ENCODE measurements at regions not wholly inside any gene's neighbourhood (a gene's known extent, or its start where the extent isn't known, plus 50 kb on each side); places are given as distances from the start of the nearest gene placed in this dataset.

DNA sequence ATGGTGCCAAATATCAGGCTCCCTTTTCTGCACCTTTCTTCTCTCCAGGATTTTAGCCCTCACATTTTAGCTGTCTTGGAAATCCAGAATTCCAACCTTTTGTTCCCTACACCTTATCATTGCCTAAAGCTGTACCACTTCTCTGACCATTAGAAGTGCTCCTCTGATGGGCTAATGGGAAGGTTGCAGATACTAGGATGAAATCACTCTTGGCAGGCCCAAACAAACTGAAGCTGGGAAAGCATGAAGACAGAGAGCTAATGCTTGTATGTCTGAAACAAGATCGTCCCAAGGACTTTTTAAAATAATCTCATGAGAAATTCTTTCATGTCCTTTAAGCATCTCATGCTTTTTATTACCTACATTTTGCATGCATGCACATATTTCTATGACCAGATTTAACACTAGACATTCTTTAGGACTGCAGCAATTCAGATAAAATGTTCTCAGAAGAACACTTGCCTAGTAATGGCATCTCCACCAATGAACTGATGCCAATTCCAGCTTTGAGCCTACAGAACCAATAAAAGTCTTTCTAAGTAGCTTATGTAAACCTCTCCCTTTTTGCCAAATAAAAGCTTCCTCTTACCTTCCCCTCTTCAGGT lies 98.4 kb upstream of the OSR1 start:
- peaks cover 3% of the 10 kb centered on the region for H3K9me3 Mint-ChIP-seq
- H3K4me3 Mint-ChIP-seq: no peak overlapping the region
- H3K36me3 Mint-ChIP-seq (ENCODE audit: low read depth): no peaks in the 10 kb centered on the region
- DNase-seq: no peak
- ATAC-seq: no peak
- no peak overlapping the region for H3K27ac Mint-ChIP-seq
- H3K4me1 Mint-ChIP-seq (ENCODE audit: low read depth): no peaks in the 10 kb centered on the region
- POLR2A ChIA-PET: interaction anchor here (0.7 kb wide), 1 partner anchor 208 kb away, joined by 3 read pairs; no protein-coding TSS in a partner anchor
- intact Hi-C loops (cut with micrococcal nuclease): no loop called here
- H3K27me3 Mint-ChIP-seq: peaks cover 7% of the 10 kb centered on the region
- TF ChIP-seq, protein P1, sequence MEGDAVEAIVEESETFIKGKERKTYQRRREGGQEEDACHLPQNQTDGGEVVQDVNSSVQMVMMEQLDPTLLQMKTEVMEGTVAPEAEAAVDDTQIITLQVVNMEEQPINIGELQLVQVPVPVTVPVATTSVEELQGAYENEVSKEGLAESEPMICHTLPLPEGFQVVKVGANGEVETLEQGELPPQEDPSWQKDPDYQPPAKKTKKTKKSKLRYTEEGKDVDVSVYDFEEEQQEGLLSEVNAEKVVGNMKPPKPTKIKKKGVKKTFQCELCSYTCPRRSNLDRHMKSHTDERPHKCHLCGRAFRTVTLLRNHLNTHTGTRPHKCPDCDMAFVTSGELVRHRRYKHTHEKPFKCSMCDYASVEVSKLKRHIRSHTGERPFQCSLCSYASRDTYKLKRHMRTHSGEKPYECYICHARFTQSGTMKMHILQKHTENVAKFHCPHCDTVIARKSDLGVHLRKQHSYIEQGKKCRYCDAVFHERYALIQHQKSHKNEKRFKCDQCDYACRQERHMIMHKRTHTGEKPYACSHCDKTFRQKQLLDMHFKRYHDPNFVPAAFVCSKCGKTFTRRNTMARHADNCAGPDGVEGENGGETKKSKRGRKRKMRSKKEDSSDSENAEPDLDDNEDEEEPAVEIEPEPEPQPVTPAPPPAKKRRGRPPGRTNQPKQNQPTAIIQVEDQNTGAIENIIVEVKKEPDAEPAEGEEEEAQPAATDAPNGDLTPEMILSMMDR (IDR thresholded peaks at IDR 0.05): no peak
- CTCF ChIA-PET: no interaction called here

DNA sequence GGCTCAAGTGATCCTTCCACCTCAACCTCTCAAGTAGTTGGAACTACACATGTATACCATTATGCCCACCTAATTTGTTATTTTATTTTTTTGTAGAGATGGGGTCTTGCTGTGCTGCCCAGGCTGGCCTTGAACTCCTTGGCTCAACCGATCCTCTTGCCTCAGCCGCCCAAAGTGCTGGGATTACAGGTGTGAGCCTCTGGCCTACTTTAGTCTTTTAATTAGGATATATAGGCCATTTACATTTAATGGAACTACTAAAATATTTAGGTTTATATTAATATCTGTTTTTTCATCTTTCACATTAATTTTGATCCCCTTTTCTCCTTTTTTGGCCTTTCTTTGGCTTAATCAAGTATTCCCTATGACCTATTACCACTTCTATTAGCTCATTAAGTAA lies 95.7 kb upstream of the OSR1 start:
- H3K4me1 Mint-ChIP-seq (ENCODE audit: low read depth): no peaks in the 10 kb centered on the region
- H3K9me3 Mint-ChIP-seq: peaks cover 3% of the 10 kb centered on the region
- no peak for ATAC-seq
- TF ChIP-seq, protein P1 (IDR thresholded peaks at IDR 0.05): no peak
- ChIA-PET CTCF (no interaction called here), POLR2A (no interaction called here)
- H3K27ac Mint-ChIP-seq: no peak overlapping the region
- peaks cover 3% of the 10 kb centered on the region for H3K27me3 Mint-ChIP-seq
- no peak for DNase-seq
- no peaks in the 10 kb centered on the region for H3K36me3 Mint-ChIP-seq (ENCODE audit: low read depth)
- intact Hi-C loops (cut with micrococcal nuclease): no loop called here
- no peak overlapping the region for H3K4me3 Mint-ChIP-seq

DNA sequence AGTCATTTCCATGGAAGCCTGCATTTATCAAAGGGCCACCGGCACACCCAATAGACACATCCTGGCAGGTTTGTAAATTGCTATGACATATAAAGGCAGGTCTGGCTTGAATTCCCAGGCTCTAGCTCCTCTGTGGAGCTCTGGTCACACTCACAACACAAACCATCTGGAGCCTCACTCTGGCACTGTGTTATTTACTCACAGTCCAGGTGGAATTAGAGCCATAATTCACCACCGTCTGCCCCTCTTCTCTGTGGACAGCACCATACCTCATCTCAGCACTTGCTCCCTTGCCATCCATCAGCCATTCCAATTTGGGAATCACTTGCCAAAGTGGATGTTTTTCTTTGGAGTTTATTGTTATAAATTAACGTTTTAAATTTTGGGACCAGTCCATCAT lies 84.3 kb upstream of the OSR1 start:
- Mint-ChIP-seq H3K27ac (no peak overlapping the region), H3K4me1 (ENCODE audit: low read depth) (no peaks in the 10 kb centered on the region), H3K4me3 (no peak overlapping the region), H3K27me3 (peaks cover 8% of the 10 kb centered on the region), H3K36me3 (ENCODE audit: low read depth) (no peaks in the 10 kb centered on the region), H3K9me3 (no peaks in the 10 kb centered on the region)
- no peak for DNase-seq
- POLR2A ChIA-PET: no interaction called here
- no peak for ATAC-seq
- CTCF ChIA-PET: no interaction called here
- intact Hi-C loops (cut with micrococcal nuclease): no loop called here
- TF ChIP-seq, protein P1 (IDR thresholded peaks at IDR 0.05): no peak

DNA sequence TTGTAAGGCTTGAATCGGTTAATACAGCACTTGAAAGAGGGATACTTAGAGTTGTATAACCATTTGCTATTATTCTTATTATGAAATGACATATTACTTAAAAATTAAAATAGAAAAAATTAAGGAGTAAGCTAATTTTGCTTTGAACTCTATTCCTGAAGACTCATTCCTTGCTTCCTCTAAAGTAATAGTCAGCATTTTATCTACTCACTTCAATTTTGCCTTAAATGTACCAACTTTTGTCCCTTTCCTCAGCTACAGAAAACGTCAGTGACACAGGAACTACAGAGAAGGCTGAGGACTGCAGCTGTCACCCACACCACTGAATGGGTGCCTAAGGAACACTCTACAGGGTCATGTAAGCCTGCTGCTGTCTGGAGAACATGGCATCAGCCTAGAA lies 80.7 kb upstream of the OSR1 start:
- no peak for DNase-seq
- no peaks in the 10 kb centered on the region for H3K9me3 Mint-ChIP-seq
- ATAC-seq: no peak
- TF ChIP-seq, protein P1 (IDR thresholded peaks at IDR 0.05): no peak
- H3K27me3 Mint-ChIP-seq: peaks cover 14% of the 10 kb centered on the region
- no peak overlapping the region for H3K27ac Mint-ChIP-seq
- no peaks in the 10 kb centered on the region for H3K36me3 Mint-ChIP-seq (ENCODE audit: low read depth)
- intact Hi-C loops (cut with micrococcal nuclease): no loop called here
- ChIA-PET POLR2A (no interaction called here), CTCF (no interaction called here)
- no peak overlapping the region for H3K4me3 Mint-ChIP-seq
- no peaks in the 10 kb centered on the region for H3K4me1 Mint-ChIP-seq (ENCODE audit: low read depth)

DNA sequence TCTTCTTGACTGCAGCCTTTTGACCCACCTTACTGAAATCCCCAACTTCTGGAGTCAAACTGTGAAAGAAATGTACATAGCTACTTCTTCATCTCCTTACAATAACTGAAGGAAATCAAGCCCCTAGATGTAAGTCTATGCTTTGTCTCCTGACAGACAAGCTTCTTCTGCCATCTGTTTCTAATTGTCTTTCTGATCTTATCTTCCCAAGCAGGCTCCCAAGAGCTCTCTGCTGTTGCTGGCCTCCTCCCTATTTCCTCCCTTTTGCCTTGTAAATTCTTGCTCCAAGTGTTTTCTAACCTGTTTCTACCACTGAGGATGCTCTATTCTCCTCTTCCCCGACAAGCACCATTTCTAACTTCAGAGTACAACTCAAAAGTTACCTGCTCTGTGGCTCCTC lies 77.4 kb upstream of the OSR1 start:
- H3K36me3 Mint-ChIP-seq (ENCODE audit: low read depth): no peaks in the 10 kb centered on the region
- peaks cover 16% of the 10 kb centered on the region for H3K27me3 Mint-ChIP-seq
- ATAC-seq (no peak), DNase-seq (no peak)
- H3K27ac Mint-ChIP-seq: no peak overlapping the region
- CTCF ChIA-PET: no interaction called here
- POLR2A ChIA-PET: no interaction called here
- H3K4me3 Mint-ChIP-seq: no peak overlapping the region
- H3K9me3 Mint-ChIP-seq: no peaks in the 10 kb centered on the region
- no peaks in the 10 kb centered on the region for H3K4me1 Mint-ChIP-seq (ENCODE audit: low read depth)
- TF ChIP-seq, protein P1 (IDR thresholded peaks at IDR 0.05): no peak
- intact Hi-C loops (cut with micrococcal nuclease): no loop called here
